GM18507 (cell line): ENCODE measurements at regions not wholly inside any gene's neighbourhood (a gene's known extent, or its start where the extent isn't known, plus 50 kb on each side); places are given as distances from the start of the nearest gene placed in this dataset.

Experiments used
- DNase-seq: peaks from one replicate; pipeline ENCODE4 v3.0.0; 2011; ENCODE audit warnings: low read depth; ENCODE audit not compliant: insufficient read length; ENCODE audit errors: extremely low spot score
- FAIRE-seq: peaks from 2 replicates; lab custom pipeline; 2011; peaks lifted over from hg19 to GRCh38; lab: Jason Lieb, UNC

GRCh38 chr13:48148454-48148853 lies 53.5 kb upstream of the MED4 start:
- no peak for FAIRE-seq
- DNase-seq = no peak

DNA sequence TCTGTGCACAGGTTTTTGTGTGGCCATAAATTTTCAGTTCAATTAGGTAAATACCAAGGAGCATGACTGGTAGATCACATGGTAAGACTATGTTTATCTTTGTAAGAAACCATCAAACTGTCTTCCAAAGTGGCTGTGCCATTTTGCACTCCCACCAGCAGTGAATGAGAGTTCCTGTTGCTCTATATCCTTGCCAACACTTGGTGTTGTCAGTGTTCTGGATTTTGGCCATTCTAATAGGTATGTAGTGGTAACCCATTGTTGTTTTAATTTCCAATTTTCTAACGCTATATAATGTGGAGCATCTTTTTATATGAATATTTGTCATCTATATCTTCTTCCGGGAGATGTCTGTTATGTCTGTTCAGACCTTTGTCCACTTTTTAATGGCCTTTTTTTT lies 51.7 kb upstream of the MED4 start:
- FAIRE-seq (no peak), DNase-seq (no peak)

DNA sequence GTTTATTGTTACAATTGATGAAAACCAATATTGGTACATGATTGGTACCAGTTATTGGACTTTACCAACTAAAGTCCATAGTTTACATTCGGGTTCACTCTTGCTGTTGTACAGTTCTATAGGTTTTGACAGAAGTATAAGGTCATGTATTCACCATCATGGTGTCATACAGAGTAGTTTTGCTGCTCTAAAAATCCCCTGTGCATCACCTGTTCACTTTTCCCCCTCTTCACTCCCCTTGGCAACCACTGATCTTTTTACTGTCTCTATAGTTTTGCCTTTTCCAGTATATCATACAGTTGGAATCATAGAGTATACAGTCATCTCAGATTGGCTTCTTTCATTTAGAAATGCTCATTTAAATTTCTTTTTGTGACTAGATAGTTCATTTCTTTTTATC lies 51.2 kb upstream of the MED4 start:
- no peak for FAIRE-seq
- DNase-seq = no peak
